ENCODE measurements at regions not wholly inside any gene's neighbourhood (a gene's known extent, or its start where the extent isn't known, plus 50 kb on each side); places are given as distances from the start of the nearest gene placed in this dataset.

- no TSS peak for BruUV-seq (replicated peaks)
- no peaks in the 10 kb centered on the region for H3K27me3 ChIP-seq (ENCODE audit: control insufficient read depth in 1 of 2, insufficient read depth in 2 of 2, low read length in 2 of 2)
- no peak overlapping the region for H2AFZ ChIP-seq (ENCODE audit: low read length)
- TF ChIP-seq ZNF230 (CRISPR knock-in tag; IDR thresholded peaks at IDR 0.05), result no peak
- no peak for TF ChIP-seq ASH2L (IDR thresholded peaks at IDR 0.05; ENCODE audit: insufficient read length, low read depth, low read length)
- TF ChIP-seq ZNF567 (CRISPR knock-in tag; IDR thresholded peaks at IDR 0.05; ENCODE audit: borderline replicate concordance), result no peak
- TF ChIP-seq SIN3B (IDR thresholded peaks at IDR 0.05; ENCODE audit: low read length), result no peak
- H3K79me2 ChIP-seq (ENCODE audit: insufficient read depth, low read length), result no peaks in the 10 kb centered on the region
- H3K36me3 ChIP-seq (replicated peaks in 1 of 2; ENCODE audit: control insufficient read depth in 1 of 2, insufficient read depth in 2 of 2, low read length in 2 of 2), result no peaks in the 10 kb centered on the region
- no peak overlapping the region for H3K27ac ChIP-seq (ENCODE audit: extremely low read length, insufficient read depth, low read length)
- POLR2A ChIA-PET, result no interaction called here
- FAIRE-seq (no peak), ATAC-seq (no peak), DNase-seq (ENCODE audit: low spot score) (no peak)
- no peak overlapping the region for H3K4me2 ChIP-seq (ENCODE audit: low read depth, low read length)
- H3K9ac ChIP-seq (ENCODE audit: insufficient read depth, low read depth, low read length), result no peak overlapping the region
- no peaks in the 10 kb centered on the region for H4K20me1 ChIP-seq (ENCODE audit: insufficient read depth, low read length)
- intact Hi-C loops (cut with micrococcal nuclease; ENCODE audit: unreplicated experiment) (no loop called here), in situ Hi-C loops (cut with HindIII; ENCODE audit: extremely low pct_ligation_motif_present, low pct_unique_long_range_greater_than_20kb) (no loop called here)
- WGBS (ENCODE audit: low lambda C conversion rate), result 0% methylated on average over 1 of the region's 1 CpG
- no peaks in the 10 kb centered on the region for H3K4me1 ChIP-seq (ENCODE audit: insufficient read depth, low read length)
- no peaks in the 10 kb centered on the region for H3K9me3 ChIP-seq (ENCODE audit: low read length)
- CTCF ChIA-PET (ENCODE audit: low intra/inter-chr PET ratio, low total read pairs), result no interaction called here
- H3K4me3 ChIP-seq (replicated peaks in 1 of 3; ENCODE audit: insufficient read depth in 1 of 3, low read depth in 2 of 3, low read length in 3 of 3), result no peak overlapping the region
Measured at GRCh38 chrX:63404332-63404731, 53.2 kb upstream of the SPIN4 start.

- DNase-seq (ENCODE audit: low spot score) (no peak), FAIRE-seq (no peak), ATAC-seq (no peak)
- Histone ChIP-seq H3K9ac (ENCODE audit: insufficient read depth, low read depth, low read length) (no peak overlapping the region), H4K20me1 (ENCODE audit: insufficient read depth, low read length) (no peaks in the 10 kb centered on the region), H3K4me2 (ENCODE audit: low read depth, low read length) (no peak overlapping the region), H3K79me2 (ENCODE audit: insufficient read depth, low read length) (no peaks in the 10 kb centered on the region), H3K4me1 (ENCODE audit: insufficient read depth, low read length) (no peaks in the 10 kb centered on the region), H2AFZ (ENCODE audit: low read length) (no peak overlapping the region), H3K27ac (ENCODE audit: extremely low read length, insufficient read depth, low read length) (no peak overlapping the region), H3K27me3 (ENCODE audit: control insufficient read depth in 1 of 2, insufficient read depth in 2 of 2, low read length in 2 of 2) (no peaks in the 10 kb centered on the region), H3K4me3 (replicated peaks in 1 of 3; ENCODE audit: insufficient read depth in 1 of 3, low read depth in 2 of 3, low read length in 3 of 3) (no peak overlapping the region), H3K36me3 (replicated peaks in 1 of 2; ENCODE audit: control insufficient read depth in 1 of 2, insufficient read depth in 2 of 2, low read length in 2 of 2) (no peaks in the 10 kb centered on the region), H3K9me3 (ENCODE audit: low read length) (no peaks in the 10 kb centered on the region)
- WGBS (ENCODE audit: low lambda C conversion rate), result 43% methylated on average over 2 of the region's 2 CpGs
- intact Hi-C loops (cut with micrococcal nuclease; ENCODE audit: unreplicated experiment), result no loop called here
- ChIA-PET CTCF (ENCODE audit: low intra/inter-chr PET ratio, low total read pairs) (no interaction called here), POLR2A (no interaction called here)
- BruUV-seq (replicated peaks), result no TSS peak
- in situ Hi-C loops (cut with HindIII; ENCODE audit: extremely low pct_ligation_motif_present, low pct_unique_long_range_greater_than_20kb), result no loop called here
- TF ChIP-seq ZSCAN12 (CRISPR knock-in tag; IDR thresholded peaks at IDR 0.05) (no peak), ZFP41 (CRISPR knock-in tag; IDR thresholded peaks at IDR 0.05; ENCODE audit: borderline replicate concordance) (no peak), SMARCE1 (IDR thresholded peaks at IDR 0.05; ENCODE audit: borderline replicate concordance) (no peak), TFE3 (CRISPR knock-in tag; IDR thresholded peaks at IDR 0.05) (no peak), KDM1A (CRISPR knock-in tag; IDR thresholded peaks at IDR 0.05) (no peak), ZNF639 (CRISPR knock-in tag; conservative IDR thresholded peaks at IDR 0.05) (no peak), AHDC1 (CRISPR knock-in tag; IDR thresholded peaks at IDR 0.05; ENCODE audit: borderline replicate concordance) (no peak), ZNF777 (CRISPR knock-in tag; IDR thresholded peaks at IDR 0.05) (no peak)
Measured at GRCh38 chrX:63402106-63402505, 51.0 kb upstream of the SPIN4 start.

All from HepG2 (cell line).